ENCODE measurements at regions not wholly inside any gene's neighbourhood (a gene's known extent, or its start where the extent isn't known, plus 50 kb on each side); places are given as distances from the start of the nearest gene placed in this dataset.
"Not testable (repeated sequence)": the region's sequence is repeated elsewhere in the genome, so short reads cannot be mapped to it uniquely, and the experiment has no call there.

- DNase-seq = no peak
Observed at GRCh38 chr13:18948012-18948663, 233.5 kb downstream of the TUBA3C start.

DNA sequence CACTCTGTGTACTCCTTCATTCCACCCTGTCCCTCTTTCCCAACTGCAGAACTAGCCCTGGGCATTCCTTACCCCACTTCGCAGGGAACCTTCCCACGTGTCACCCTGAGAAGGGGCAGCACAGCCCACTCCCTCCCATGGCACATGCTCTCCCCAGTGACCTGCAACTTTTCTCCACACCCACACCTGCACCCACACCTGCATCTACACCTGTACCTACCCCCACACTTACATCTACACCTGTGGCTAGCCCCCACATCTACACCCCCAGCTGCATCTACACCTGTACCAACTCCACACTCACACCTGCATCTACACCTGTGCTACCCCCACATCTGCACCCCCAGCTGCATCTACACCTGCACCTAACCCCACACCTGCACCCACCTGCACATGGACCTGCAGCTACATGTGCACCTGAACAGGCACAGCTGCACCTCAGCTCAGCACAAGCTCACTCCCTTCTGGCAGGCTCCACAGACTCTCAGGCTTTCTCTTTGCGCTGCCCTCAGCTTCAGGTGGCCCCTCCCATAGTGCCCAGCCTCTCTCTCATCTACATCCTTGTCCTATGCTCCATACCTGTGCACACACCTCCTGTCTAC lies 234.1 kb downstream of the TUBA3C start:
- DNase-seq = no peak

DNA sequence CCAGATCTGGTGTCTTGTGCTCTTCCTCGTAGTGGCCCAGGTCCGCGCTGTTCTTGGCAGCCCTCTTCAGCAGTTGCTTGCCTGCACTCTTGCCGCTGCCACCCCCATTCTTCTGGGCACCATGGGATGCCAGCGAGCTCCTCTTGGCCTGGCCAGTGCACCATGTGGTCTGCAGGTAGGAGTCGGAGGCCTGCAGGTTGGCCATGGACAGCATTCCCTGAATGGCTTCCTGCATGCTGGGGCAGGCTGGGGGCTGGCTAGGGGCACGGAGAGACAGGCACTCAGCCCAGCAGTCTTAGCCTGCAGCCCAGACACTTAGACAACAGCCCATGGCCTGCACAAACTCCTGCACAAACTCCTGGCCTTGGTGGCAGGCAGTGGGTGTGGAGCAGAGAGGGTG lies 234.9 kb downstream of the TUBA3C start:
- DNase-seq = no peak

- DNase-seq = peak; percentile 10
Observed at GRCh38 chr13:18944501-18945068, 237.0 kb downstream of the TUBA3C start.

DNA sequence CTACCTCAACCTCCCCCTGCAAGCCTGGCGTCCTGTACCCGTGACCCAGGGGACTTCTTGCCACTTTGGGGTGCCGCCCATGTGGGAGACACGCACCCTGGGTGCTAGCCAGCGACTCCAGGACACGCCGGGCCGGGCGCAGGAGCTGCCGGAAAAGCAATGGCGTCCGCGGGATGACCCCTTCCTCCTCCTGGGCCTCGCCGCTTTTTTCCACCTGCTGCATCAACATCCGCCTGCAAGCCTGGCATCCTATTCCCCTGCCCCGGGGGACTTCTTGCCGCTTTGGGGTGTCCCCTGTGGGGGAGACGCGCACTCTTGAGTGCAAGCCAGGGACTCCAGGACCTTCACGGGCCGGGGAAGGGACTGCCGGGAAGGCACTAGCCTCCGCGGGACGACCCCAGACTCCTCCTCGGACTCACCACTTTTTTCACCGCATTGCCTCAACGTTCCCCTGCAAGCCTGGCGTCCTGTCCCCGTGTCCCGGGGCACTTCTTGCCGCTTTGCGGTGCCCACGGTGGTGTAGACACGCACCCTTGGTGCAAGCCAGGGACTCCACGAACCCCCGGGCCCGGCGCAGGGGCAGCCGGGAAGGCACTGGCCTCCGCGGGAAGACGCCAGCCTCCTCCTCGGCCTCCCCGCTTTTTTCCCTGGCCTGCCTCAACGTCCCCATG lies 237.8 kb downstream of the TUBA3C start:
- no peak for DNase-seq

GRCh38 chr13:18943273-18943672 lies 238.4 kb downstream of the TUBA3C start:
- no peak for DNase-seq

- no peak for DNase-seq
Observed at GRCh38 chr13:18936104-18936503, 245.5 kb downstream of the TUBA3C start.

DNA sequence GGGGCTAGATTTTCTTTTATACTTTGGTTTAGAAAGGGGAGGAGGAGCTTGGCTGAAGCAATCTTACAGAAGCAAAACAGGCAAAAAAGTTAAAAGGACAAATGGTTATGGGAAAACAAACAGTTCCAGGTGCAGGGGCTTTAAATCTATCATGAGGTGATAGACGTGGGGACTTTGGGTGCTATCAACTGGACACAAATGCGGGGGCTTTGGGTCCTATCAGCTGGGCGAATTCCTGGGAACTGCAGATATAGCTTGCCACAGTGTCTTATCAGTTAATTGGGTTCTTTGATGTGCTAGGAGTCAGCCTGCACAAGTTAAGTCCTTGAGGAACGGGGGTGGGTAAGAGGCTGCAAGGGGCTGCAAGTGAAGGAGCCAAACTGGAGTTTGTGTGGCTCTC lies 260.6 kb downstream of the TUBA3C start:
- no peak for DNase-seq

DNA sequence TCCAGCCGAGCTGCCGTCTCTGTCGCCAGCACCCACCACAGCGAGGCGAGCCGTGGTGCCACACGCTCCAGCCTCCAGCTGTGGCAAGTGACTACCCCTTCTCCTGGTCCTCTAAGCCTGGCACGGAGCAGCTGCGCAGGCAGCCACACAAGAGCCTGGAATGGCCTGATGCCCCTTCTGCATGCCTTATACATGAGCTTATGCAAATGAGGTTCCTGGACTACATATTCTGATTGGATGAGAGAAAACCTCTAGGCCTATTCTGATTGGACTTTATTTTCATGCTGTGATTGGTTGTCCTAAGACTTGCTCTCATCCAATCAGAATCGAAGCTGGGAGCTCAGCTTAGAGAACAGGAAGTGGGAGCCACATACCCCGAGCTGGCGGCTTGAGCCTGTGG lies 276.5 kb downstream of the TUBA3C start:
- DNase-seq = not testable (repeated sequence)

DNA sequence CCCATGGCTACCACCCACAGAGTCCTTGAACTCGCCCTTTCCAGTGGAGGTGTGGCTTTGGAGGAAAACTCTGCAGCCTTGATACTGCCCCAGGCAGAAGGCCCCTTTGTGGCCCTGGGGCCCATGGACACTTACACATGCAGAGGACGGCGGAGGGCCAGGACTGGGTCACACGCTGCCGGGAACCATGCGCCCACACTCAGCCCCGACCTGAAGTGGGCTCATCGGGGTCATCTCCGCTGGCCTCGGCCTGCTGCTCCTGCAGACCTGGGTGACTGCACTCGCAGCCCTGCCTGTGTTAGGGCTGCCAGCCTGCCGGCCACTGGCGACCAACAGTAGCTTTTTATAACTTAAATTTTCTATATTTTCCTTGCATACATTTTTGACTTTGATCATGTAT lies 286.2 kb downstream of the TUBA3C start:
- DNase-seq = not testable (repeated sequence)

DNA sequence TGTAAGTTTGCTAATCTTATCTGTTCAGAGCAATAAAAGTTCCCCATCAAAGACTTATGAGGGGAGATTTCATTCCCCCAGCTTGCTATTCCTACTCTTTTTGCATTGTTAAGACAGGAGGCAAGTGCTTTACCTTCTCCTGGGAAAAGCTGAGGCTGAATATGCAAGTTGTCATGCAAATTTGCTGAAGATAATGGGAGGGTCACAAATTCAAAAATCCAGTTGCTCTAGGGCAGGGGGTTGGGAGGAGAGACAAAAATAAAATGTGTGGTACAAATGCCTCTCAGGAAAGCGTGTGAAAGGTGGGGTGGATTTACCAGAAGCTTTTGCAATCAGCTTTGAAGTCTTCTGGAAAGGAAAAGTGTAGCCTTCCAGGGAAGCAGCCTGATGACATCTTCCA lies 290.4 kb downstream of the TUBA3C start:
- not testable (repeated sequence) for DNase-seq

- DNase-seq = not testable (repeated sequence)
Observed at GRCh38 chr13:18874875-18875789, 306.5 kb downstream of the TUBA3C start.

GRCh38 chr13:18870557-18870956 lies 311.1 kb downstream of the TUBA3C start:
- not testable (repeated sequence) for DNase-seq

- DNase-seq = not testable (repeated sequence)
Observed at GRCh38 chr13:18869365-18869764, 312.3 kb downstream of the TUBA3C start.

GRCh38 chr13:18837986-18838629 lies 343.5 kb downstream of the TUBA3C start:
- DNase-seq = not testable (repeated sequence)

DNA sequence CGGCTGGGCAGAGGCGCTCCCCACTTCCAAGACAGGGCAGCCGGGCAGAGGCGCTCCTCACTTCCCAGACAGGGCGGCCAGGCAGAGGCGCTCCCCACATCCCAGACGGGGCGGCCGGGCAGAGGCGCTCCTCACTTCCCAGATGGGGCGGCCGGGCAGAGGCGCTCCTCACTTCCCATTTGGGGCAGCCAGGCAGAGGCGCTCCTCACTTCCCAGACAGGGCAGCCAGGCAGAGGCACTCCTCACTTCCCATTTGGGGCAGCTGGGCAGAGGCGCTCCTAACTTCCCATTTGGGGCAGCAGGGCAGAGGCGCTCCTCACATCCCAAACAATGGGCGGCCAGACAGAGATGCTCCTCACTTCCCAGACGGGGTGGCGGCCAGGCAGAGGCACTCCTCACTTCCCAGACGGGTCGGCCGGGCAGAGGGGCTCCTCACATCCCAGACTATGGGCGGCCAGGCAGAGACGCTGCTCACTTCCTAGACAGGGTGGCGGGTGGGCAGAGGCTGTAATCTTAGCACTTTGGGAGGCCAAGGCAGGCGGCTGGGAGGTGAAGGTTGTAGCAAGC lies 344.4 kb downstream of the TUBA3C start:
- not testable (repeated sequence) for DNase-seq

DNA sequence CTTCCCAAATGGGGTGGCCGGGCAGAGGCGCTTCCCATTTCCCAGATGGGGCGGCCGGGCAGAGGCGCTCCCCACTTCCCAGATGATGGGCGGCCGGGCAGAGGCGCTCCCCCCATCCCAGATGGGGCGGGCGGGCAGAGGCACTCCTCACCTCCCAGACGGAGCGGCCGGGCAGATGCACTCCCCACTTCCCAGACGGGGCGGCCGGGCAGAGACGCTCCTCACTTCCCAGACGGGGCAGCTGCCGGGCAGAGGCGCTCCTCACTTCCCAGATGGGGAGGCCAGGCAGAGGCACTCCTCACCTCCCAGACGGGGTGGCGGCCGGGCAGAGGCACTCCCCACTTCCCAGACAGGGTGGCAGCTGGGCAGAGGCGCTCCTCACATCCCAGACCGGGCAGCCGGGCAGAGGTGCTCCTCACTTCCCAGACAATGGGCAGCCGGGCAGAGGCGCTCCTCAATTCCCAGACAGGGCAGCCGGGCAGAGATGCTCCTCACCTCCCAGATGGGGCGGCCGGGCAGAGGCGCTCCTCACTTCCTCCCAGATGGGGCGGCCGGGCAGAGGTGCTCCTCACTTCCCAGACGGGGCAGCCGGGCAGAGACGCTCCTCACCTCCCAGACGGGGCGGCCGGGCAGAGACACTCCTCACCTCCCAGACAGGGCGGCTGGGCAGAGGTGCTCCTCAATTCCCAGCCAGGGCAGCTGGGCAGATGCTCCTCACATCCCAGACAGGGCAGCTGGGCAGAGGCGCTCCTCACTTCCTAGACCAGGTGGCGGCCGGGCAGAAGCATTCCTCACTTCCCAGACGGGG lies 345.0 kb downstream of the TUBA3C start:
- not testable (repeated sequence) for DNase-seq

GRCh38 chr13:18835754-18836153 lies 345.9 kb downstream of the TUBA3C start:
- not testable (repeated sequence) for DNase-seq

DNA sequence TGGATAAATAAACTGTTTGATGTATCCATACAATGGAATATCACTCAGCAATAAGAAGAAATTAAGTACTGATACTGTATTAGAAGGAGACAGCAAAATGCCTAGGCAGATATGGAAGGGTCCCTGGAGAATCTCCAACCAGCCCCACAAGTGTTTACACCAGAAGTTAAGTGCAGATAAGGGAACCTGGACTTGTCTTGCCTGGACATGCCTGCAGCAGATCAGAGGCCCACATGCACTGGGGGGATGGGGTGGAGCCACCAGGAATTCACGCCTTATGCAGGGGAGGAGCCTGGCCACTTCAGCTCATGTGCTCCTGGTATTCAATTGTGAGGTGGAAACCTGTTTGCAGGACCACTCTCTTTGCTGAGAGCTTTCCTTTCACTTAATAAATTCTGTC lies 356.9 kb downstream of the TUBA3C start:
- not testable (repeated sequence) for DNase-seq

GRCh38 chr13:18822655-18823639 lies 358.7 kb downstream of the TUBA3C start:
- not testable (repeated sequence) for DNase-seq

All from 8988T (cell line).